GM18511 (cell line): ENCODE measurements at regions not wholly inside any gene's neighbourhood (a gene's known extent, or its start where the extent isn't known, plus 50 kb on each side); places are given as distances from the start of the nearest gene placed in this dataset.

Experiments
- ATAC-seq: cut with Tn5 transposase; IDR thresholded peaks from one replicate; pipeline ENCODE4 v1.9.1; 2021; ENCODE audit warnings: mild to moderate bottlenecking, moderate library complexity; ENCODE audit not compliant: unreplicated experiment

DNA sequence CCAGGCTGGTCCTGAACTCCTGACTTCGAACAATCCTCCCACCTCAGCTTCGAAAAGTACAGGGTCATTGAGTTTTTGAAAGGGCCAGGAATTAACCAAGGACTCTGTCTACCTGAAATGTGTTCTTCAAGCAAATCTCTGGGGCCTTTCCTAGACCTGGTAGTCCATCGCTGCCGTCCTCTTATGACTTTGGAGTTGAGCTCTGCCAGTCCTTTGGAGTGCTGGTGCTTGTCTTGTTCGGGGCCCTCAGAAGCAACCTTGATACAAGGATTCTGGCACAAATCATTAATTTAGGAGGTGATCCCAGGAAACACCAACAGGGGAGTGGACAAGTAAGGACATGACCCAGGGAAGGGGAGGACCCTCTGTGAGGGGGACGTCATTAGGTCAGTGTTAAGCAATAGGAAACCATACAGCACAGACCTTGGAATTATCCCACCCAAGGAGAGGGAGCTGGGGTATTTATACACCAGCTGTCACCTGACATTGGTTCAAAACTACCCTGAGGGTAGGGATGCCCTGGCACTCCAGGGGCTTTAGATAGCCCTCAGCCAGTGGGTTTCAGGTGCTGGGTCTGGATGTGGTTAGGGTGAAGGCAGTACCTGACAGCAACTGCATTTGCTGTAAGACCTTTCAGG is 187.2 kb downstream of the FOXL1 start:
- ATAC-seq, result no peak

DNA sequence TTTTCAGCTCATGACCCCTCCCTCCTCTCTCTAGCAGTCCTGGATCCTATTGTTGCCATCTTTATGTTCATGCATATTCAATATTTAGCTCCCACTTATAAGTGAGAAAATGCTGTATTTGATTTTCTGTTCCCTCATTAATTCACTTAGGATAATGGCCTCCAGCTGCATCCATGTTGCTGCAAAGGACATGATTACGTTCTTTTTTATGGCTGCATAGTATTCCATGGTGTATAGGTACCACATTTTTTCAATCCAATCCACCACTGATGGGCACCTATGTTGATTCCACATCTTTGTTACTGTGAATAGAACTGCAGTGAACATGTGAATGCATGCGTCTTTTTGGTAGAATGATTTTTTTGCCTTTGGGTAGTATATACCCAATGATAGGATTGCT is 188.4 kb downstream of the FOXL1 start:
- no peak for ATAC-seq

DNA sequence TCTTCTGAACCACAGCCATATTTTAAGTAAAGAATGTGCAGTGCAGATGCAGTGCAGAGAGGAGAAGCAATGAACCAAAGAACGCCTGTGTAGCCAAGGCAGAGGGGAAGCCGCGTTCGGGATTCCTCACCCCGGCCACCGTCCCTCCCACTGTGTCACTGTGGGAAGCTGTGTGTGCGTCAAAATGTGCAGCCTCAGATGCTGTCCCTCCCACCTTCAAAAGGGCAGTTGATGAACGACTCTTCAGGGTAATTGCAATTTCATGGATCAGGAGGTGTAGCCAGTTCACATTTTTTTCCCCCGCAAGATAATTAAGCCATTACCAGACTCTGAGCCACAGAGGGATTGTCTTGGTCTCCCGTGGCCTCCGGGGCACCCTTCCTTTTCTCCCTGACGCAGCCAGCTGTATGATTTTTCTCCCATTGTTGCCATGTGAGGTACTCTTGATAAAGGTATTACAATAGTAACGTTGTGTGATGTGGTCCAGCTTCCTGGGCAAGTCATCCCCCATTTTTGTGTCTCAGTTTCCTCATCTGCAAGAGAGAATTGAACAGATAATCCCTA is 190.0 kb downstream of the FOXL1 start:
- ATAC-seq, result no peak

DNA sequence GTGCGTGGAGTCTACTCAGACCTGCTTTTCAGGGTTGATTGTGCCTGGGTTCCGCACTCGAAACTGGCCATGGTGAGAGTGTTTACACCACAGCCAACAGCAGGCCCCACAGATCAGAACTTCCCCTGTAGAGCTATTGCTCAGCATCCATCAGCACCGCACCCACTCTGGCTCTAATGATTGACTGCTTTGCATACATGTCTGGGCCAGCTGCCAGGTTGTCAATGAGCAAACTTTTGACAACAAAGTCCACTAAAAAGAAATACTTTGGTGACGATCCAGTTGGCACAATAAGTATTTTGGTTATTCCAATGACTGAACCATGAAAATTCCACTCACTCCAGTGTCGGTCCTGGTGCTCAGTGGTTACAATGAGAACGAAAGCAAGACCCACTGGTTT is 190.7 kb downstream of the FOXL1 start:
- ATAC-seq, result no peak

DNA sequence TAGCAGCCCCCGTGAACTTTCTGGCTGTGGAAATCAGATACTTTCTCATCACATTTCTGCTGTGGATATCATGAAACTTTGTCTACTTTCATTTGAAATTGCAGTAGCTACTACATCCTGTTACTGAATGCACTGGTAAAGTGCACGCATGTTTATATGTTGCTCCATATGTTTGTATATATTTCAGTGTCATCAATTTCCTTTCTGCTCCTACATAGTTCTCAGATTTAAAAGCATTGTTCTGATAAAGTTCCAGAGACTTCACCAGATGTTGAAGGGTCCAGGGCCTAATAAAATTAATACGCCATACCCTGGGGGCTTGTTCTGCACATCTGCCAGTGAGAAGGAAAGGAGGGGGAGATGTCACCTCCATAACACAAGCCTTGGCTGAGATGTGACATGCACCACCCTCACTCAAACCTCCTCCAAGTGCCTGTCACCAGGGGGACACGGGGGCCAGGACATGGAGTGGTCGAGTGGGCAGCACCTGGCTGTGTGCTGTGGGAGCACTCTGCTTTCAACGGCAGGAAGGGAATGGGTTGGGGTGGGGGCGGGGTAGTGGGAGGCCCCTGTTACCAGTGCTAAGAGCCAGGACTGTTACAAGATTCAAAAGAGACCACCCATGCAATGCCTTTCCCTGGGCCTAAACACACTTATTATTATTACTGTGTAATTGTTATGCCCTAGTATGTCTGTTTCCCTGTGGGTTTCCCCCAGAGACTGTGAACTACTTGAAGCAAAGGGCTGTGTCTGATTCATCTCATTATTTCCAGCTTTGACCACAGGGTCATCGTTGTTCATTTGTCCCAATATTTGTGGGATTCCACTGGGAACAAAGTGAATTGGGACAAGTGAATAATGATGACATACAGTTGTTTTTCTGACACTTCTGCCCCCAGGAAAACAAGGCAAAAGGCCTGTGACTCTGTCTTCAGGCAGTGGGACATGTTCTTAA is 193.4 kb downstream of the FOXL1 start:
- ATAC-seq, result no peak

DNA sequence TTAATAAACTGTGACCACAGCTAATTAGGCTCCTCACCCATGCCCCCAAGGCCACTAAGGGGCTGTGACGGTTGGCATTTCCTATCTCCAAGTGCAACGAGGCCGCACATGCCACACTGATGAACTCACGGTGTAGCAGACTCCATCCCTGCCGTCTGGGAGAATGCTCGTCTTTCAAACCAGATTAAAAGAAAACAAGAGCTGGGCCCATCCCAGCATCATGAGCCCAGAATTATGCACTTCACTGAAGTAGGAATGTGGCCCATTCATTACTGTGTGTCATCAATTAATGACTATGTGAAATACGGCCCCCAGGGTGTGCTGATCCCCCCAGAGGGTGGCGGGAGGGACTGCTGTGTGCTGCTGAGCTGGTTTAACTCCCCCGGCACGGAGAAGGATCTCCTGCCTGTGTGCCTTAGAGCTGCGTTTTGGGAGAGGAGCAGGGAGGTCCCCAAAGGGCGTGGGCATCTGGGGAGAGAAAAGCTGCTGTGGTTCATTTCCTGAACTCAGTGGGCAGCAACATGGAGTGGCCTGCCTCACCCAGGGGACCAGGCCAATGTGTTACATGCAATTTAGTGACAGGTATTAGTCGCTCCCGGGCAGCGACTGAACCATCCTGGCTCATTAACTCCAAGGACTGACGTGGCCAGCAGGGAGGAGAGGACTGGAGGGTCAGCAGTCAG is 194.5 kb downstream of the FOXL1 start:
- no peak for ATAC-seq

DNA sequence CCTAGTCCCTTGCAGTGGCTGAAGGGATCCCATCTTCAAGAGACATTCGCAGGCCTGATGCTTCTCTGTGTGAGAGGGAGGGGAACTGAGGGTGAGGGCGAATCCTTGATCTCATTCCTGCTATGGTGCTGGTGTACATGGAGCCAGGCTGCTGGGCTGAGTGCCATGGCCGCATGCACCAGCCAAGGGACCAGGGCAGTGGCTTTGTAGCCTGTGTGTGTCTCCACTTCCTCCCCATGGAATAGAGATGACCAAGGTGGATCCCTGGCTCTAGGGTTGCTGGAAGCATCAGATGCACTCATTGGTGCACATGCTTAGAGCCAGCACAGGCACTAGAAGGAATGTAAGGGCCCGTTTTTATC is 195.0 kb downstream of the FOXL1 start:
- no peak for ATAC-seq

DNA sequence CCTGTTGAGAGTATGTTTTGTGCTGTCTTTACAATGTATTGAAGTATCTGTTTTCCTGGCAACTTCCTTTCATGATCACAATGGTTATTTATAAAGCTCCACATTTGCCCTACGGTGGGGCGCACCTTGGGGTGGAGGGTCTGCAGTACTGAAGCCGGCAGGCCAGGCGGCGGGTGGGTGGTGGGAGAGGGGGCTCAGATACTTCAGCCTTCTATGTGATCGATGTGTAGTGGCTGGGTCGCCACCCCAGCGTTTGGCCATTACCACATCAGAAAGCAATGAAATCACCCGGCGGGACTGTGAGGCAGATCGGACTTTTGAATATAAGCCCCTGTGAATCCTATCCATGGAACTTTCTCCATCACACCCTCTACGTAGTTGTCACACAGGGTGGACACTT is 196.6 kb downstream of the FOXL1 start:
- no peak for ATAC-seq

DNA sequence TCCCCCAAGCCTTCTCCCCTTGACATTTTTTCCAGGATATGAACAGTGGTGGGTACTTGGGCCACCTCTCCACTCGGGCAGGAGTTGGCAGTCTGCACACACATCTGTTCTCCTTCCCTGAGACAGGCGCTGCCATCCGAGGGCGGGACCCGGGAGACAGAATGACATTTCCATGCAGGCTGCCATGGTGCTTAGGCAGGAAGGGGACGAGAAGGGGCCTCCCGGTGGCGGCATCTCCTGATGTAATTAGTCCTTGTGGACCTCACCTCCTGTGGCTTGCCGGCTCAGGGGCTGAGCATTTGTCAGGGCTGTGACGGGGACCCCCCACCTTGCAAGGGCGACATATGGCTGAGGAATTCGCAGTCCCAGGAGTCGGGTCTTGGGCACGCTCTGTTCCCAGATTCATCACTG is 197.2 kb downstream of the FOXL1 start:
- no peak for ATAC-seq

DNA sequence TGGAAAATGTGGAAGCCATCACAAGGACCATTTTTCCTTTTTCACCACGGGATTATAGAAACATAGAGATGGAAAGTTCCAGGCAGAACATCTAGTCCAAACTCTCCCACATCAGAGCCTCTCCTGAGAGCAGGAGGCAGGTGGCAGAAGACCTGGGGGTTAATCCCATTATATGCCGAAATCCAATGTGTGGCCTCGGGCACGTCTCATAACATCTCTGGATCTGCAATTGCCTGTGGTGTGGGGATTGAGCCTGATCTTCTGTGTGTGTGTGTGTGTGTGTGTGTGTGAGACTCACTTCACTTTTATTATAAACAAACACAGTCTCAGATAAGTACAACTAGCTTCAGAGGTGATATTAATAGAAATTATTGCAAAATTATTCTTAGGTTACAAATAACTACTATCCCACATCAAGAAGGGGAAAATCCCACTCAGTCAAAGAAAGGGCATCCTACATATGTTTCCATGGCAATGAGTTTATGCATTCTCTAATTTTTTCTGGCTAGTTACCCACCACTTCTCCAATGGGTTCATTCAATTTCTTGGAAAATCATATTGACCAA is 199.1 kb downstream of the FOXL1 start:
- no peak for ATAC-seq

DNA sequence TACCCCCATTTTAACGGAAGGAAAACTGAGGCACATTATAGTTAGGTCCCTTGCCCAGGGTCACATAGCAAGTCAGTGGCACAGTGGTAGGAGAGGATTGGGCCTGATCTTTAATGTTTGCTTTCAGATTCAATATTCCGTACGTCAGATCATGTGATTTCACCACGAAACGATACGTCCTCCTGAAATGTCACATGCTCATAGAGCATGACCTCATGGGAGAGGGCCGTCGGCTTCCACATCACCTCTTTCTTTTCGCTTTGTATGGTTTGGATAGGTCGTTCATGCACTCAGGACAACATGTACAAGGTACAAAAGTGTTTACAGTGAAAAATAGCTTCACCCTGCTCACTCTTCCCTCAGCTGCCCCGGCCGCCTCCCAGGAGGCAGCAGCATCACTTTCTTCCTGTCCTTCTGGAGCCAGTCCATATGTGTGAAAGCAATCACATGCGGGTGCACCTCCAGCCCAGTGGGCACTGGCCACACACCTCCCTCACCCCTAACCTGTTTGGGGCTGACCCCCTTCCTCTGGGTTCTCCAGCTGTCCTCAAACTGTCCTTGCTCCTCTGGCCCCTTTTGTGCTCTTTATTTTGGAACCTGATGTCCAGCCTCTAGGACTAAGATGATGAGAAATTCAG is 199.9 kb downstream of the FOXL1 start:
- ATAC-seq, result no peak

DNA sequence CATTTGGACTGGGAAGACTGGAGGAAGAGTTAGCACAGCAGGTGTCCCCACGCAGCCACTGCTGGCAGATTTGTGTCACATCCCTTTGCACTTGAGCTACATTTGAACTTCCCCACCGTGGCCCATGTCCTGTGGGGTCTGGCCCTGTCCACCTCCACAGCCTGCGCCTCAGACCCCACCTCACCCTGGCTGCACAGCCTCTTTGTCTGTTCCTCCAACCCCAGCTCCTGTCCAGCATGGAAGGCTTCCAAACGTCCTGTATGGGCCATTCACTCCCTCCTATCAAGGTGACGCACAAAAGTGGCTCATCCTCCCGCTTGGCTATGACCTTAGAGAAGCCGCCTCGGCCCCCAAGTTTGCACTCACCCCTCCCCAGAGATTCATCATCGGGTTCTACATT is 200.6 kb downstream of the FOXL1 start:
- ATAC-seq, result no peak

DNA sequence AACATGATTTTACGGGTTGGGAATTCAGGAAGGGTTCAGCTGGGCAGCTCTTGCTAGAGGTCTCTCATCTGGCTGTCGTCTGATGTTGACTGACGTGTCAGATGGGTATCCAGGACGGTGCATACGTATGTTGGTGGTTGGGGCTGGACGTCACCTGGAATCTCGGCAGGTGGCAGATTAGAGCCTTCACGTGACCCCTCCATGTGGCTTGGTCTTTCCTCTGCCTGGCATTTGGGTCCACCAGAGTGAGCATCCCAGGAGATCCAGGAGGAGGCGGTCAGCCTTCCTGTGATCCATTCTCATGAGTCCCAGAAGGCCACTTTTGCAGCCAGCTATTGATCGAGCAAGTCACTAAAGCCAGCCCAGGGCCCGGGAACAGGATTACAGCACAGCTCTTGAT is 202.7 kb downstream of the FOXL1 start:
- no peak for ATAC-seq

DNA sequence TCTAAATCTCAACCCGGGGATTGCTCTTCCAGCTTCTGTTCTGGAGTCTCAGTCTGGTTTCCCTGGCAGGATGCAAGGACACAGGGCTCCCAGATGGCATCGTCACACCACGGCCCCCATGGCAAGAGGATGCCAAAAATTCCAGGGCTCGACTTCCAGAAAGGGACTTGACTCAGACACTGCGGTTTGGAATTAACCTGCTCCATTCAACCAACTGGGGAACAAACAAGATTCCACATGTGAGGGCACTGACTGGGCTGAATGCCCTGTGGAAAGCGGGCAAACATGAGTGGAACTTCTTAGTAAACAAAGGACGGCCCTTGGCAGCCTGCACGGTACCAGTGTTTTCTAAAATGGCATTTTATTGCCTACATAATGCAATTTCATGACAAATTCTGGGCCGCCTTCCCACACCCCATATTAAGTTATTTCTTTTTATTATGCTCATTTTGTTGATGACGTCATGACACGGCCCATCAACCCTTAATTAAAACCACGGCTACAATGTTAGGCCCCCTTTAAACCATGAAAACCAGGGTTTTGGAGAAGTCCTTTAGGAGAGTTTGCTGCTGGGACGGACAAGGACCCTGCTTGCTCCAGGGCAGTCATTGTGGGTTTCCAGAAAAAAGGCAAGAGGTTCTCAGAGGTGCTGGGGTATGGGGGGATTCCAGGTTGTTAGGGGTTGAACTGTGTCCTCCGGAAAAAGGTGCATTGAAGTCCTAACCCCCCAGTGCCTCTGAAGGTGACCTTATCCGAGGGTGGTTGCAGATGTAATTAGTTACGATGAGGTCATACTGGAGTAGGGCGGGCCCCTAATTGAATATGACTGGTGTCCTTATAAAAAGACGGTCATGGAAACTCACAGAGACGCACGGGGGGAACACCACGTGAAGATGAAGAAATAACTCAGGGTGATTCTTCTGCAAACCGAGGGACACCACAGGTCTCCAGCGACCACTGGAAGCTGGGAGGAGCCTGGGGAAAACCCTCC is 205.6 kb downstream of the FOXL1 start:
- ATAC-seq, result no peak

DNA sequence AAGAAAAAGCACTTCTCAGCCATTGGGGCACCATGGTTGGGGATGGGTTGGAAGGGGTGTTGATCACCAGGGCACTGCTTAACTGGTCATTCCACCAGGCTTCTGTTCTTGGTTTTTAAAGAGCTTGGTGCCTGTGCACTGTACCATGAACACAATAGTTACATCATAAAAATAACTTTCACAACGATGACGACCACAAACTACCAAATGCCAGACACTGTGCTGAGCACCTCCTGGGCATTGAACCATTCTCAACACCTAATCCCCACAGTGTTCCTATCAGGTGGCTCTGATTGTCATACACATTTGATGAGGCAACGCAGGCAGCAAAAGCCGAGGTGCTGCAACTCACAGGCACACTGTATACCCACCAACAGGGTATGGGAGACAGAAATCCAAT is 208.0 kb downstream of the FOXL1 start:
- ATAC-seq, result no peak

DNA sequence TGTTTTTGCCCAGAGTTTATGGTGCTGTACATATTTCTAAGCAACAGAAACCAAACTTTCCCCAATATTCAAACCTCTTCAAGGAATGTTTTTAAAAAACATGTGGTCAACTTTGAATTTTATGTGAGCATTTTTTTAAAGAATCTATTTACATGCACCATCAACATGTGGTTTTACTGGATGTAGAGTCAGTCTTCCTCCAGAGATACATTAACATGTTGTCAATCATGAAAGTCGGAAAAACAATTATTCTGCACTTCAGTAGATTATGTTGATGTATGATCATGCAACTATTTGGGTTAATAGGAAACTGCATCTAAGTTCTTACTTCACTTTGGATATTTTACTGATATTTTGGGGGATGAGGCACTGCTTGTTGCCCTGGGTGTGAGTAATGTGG is 208.6 kb downstream of the FOXL1 start:
- ATAC-seq, result no peak

DNA sequence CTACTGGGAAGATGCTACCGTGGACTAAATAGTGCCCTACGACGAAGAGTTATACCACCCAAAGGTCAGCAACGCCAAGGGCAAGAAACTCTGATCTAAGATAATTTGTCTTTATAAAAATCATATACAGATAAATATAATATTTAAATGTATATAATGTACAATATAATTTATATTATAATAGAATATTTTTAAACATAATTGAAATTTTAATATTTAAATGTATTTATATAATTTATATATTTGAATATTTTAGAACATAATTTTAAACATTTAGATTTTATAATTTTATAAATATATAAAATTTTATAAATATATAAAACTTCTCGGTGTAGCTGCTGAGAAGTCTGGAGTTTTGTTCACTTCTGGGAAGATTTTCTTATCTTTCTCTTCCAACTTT is 209.2 kb downstream of the FOXL1 start:
- ATAC-seq, result no peak

DNA sequence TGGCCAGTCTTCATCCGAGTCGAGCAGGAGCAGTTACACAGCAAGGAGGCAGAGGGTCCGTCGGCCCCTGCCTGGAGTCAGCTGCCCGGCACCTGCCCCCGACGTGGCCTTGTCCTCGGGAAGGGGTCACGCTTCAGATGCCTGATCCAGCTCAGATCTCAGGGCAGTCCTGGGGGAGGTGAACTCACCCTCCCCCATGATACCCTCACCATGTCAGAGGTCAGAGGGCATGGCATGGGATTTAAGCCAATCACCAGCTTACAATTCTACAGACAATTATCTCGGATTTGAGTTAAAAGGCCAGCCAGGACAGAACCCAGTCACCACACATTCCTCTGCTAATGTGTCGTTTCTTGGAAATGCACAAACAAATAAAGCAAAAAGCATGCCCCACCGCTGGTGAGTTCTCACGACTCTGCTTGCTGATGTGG is 211.3 kb downstream of the FOXL1 start:
- no peak for ATAC-seq

DNA sequence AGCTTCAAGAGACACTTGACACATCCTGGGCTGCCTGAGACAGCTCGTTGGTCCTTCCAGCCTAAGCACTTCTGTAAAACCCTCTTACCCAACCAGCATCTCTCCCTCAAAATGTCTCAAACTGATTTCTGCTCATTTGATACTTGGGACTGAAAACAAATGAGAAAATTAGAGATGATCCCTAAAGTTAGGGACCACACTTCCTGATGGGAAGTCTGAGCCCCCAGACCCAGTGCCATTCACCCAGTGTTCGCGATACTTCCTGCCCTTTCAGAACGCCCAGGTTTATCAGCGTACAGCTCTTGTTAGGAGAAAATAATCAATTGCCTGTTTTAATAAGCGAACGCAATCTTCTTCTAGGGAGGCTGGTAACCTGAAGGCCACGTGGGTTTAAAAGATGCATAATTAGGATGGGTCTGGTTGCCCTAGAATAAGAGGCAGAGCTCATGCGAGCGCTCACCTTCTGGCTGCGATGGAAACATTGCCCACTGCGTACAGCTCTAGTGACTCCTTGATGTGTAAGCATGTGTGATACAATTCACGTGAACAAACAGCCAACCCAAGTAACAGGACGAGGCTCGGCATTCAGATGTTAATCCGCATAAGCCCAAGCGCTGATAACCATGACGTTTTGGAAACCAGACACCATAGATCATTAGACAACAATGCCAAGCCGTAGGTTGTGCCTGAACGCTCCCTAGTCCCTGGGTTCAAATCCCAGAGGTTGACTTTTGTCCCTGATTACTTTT is 213.1 kb downstream of the FOXL1 start:
- ATAC-seq, result no peak
